HEK293 (cell line): ENCODE measurements at regions not wholly inside any gene's neighbourhood (a gene's known extent, or its start where the extent isn't known, plus 50 kb on each side); places are given as distances from the start of the nearest gene placed in this dataset.

Experiments
- CTCF ChIA-PET: fragments of 350-600 bp; formaldehyde crosslinking; extraction: SDS; loops from one replicate; lab custom pipeline; 2021; ENCODE audit warnings: antibody characterized with exemption; lab: Yijun Ruan, JAX
- POLR2A ChIA-PET: fragments of 300-600 bp; formaldehyde crosslinking; extraction: SDS; loops from one replicate; lab custom pipeline; 2020; ENCODE audit warnings: antibody characterized with exemption, inconsistent platforms; lab: Yijun Ruan, JAX
- H3K27ac ChIP-seq: fragments of 200-500 bp; sonication (Bioruptor generic); 2 replicates; pipeline ENCODE4 v1.5.1; 2014; ENCODE audit warnings: low read depth, low read length, control low read depth, inconsistent platforms; ENCODE audit errors: extremely low read depth
- H3K36me3 ChIP-seq, 2 experiments: fragments of 200-500 bp in 1 of 2; sonication (Bioruptor generic) in 1 of 2; 1 replicate in 1 of 2; 2 replicates in 1 of 2; pipeline ENCODE4 v1.5.1; 2014 to 2017; ENCODE audit warnings: inconsistent platforms in 2 of 2, low read length in 2 of 2; ENCODE audit not compliant: control insufficient read depth in 2 of 2, insufficient read depth in 1 of 2
- H3K4me1 ChIP-seq: fragments of 200-500 bp; sonication (Bioruptor generic); 2 replicates; pipeline ENCODE4 v1.5.1; 2014; ENCODE audit warnings: mild to moderate bottlenecking, low read length, inconsistent platforms; ENCODE audit not compliant: control insufficient read depth, insufficient read depth
- H3K4me3 ChIP-seq: 2 replicates; pipeline ENCODE4 v1.5.1; 2011; ENCODE audit warnings: low read depth, mild to moderate bottlenecking, control low read depth, low read length, moderate library complexity
- H3K9me3 ChIP-seq: fragments of 200-500 bp; sonication (Bioruptor generic); 2 replicates; pipeline ENCODE4 v1.5.1; 2014; ENCODE audit warnings: low read depth, low read length, inconsistent platforms; ENCODE audit not compliant: control insufficient read depth, insufficient read depth
- GLI2 ChIP-seq: fragments of 450-650 bp; formaldehyde crosslinking; IDR thresholded peaks from 2 replicates; pipeline ENCODE4; 2017; ENCODE audit warnings: missing biosample characterization, missing genetic modification characterization, low read depth, borderline replicate concordance
- GLIS2 ChIP-seq: fragments of 450-650 bp; formaldehyde crosslinking; IDR thresholded peaks from 2 replicates; pipeline ENCODE4 v1.5.1; 2016; ENCODE audit warnings: missing biosample characterization, missing genetic modification characterization
- KLF17 ChIP-seq: fragments of 450-650 bp; formaldehyde crosslinking; IDR thresholded peaks from 2 replicates; pipeline ENCODE4 v1.5.1; 2016; ENCODE audit warnings: missing biosample characterization, missing genetic modification characterization
- KLF7 ChIP-seq: fragments of 450-650 bp; formaldehyde crosslinking; IDR thresholded peaks from 2 replicates; pipeline ENCODE4 v1.5.1; 2016; ENCODE audit warnings: missing biosample characterization, missing genetic modification characterization, borderline replicate concordance
- PRDM2 ChIP-seq: fragments of 450-650 bp; formaldehyde crosslinking; IDR thresholded peaks from 2 replicates; pipeline ENCODE4 v1.5.1; 2016; ENCODE audit warnings: missing biosample characterization, missing genetic modification characterization, borderline replicate concordance
- REPIN1 ChIP-seq: fragments of 450-650 bp; formaldehyde crosslinking; IDR thresholded peaks from 2 replicates; pipeline ENCODE4 v1.5.1; 2017; ENCODE audit warnings: missing biosample characterization, missing genetic modification characterization, low read depth
- SP2 ChIP-seq: fragments of 450-650 bp; formaldehyde crosslinking; IDR thresholded peaks from 2 replicates; pipeline ENCODE4 v1.5.1; 2016; ENCODE audit warnings: missing biosample characterization, missing genetic modification characterization
- ZBTB20 ChIP-seq: fragments of 450-650 bp; formaldehyde crosslinking; IDR thresholded peaks from 2 replicates; pipeline ENCODE4 v1.5.1; 2016; ENCODE audit warnings: missing biosample characterization, missing genetic modification characterization
- ZBTB6 ChIP-seq: fragments of 450-650 bp; formaldehyde crosslinking; IDR thresholded peaks from 2 replicates; pipeline ENCODE4 v1.5.1; 2017; ENCODE audit warnings: missing biosample characterization, missing genetic modification characterization
- ZFHX2 ChIP-seq: fragments of 450-650 bp; formaldehyde crosslinking; conservative IDR thresholded peaks from 2 replicates; pipeline ENCODE4 v1.5.1; 2016; ENCODE audit warnings: missing biosample characterization, missing genetic modification characterization
- ZNF280C ChIP-seq: fragments of 450-650 bp; formaldehyde crosslinking; IDR thresholded peaks from 2 replicates; pipeline ENCODE4 v1.5.1; 2016; ENCODE audit warnings: missing biosample characterization, missing genetic modification characterization
- ZNF280D ChIP-seq: fragments of 450-650 bp; formaldehyde crosslinking; IDR thresholded peaks from 2 replicates; pipeline ENCODE4 v1.5.1; 2016; ENCODE audit warnings: missing biosample characterization, missing genetic modification characterization
- ZNF311 ChIP-seq: fragments of 450-650 bp; formaldehyde crosslinking; IDR thresholded peaks from 2 replicates; pipeline ENCODE4 v1.5.1; 2017; ENCODE audit warnings: missing biosample characterization, missing genetic modification characterization, borderline replicate concordance
- ZNF391 ChIP-seq: fragments of 450-650 bp; formaldehyde crosslinking; IDR thresholded peaks from 2 replicates; pipeline ENCODE4 v1.5.1; 2016; ENCODE audit warnings: low read depth, missing biosample characterization, missing genetic modification characterization, borderline replicate concordance
- ZNF521 ChIP-seq: fragments of 450-650 bp; formaldehyde crosslinking; IDR thresholded peaks from 2 replicates; pipeline ENCODE4 v1.5.1; 2017; ENCODE audit warnings: missing biosample characterization, mild to moderate bottlenecking, missing genetic modification characterization
- ZNF529 ChIP-seq: fragments of 450-650 bp; formaldehyde crosslinking; IDR thresholded peaks from 2 replicates; pipeline ENCODE4 v1.5.1; 2017; ENCODE audit warnings: missing genetic modification characterization, missing biosample characterization; ENCODE audit not compliant: insufficient replicate concordance
- ZNF639 ChIP-seq: fragments of 450-650 bp; formaldehyde crosslinking; IDR thresholded peaks from 2 replicates; pipeline ENCODE4 v1.5.1; 2016; ENCODE audit warnings: missing biosample characterization, missing genetic modification characterization
- ZNF670 ChIP-seq: fragments of 450-650 bp; formaldehyde crosslinking; IDR thresholded peaks from 2 replicates; pipeline ENCODE4 v1.5.1; 2016; ENCODE audit warnings: missing biosample characterization, missing genetic modification characterization, low read depth
- ZNF707 ChIP-seq: fragments of 450-650 bp; formaldehyde crosslinking; IDR thresholded peaks from 2 replicates; pipeline ENCODE4 v1.5.1; 2016; ENCODE audit warnings: missing biosample characterization, missing genetic modification characterization
- ZNF777 ChIP-seq: fragments of 450-650 bp; formaldehyde crosslinking; IDR thresholded peaks from 2 replicates; pipeline ENCODE4 v1.5.1; 2017; ENCODE audit warnings: missing biosample characterization, missing genetic modification characterization, borderline replicate concordance
- ZNF791 ChIP-seq: fragments of 450-650 bp; formaldehyde crosslinking; IDR thresholded peaks from 2 replicates; pipeline ENCODE4 v1.5.1; 2016; ENCODE audit warnings: missing biosample characterization, missing genetic modification characterization

GRCh38 chr4:132540268-132540667 is 608.8 kb upstream of the PCDH10 start:
- TF ChIP-seq ZNF639 (tag by site-specific recombination) (no peak), REPIN1 (tag by site-specific recombination) (no peak), ZFHX2 (tag by site-specific recombination) (no peak), ZNF707 (tag by site-specific recombination) (no peak), ZNF280C (no peak), GLIS2 (tag by site-specific recombination) (no peak), ZNF311 (no peak), KLF17 (tag by site-specific recombination) (no peak), SP2 (tag by site-specific recombination) (no peak), GLI2 (tag by site-specific recombination) (no peak), ZNF280D (tag by site-specific recombination) (no peak), ZNF777 (tag by site-specific recombination) (no peak), ZNF529 (no peak), ZNF791 (tag by site-specific recombination) (no peak), ZBTB20 (tag by site-specific recombination) (no peak), KLF7 (no peak), ZBTB6 (tag by site-specific recombination) (no peak)
- TF ChIP-seq, all 188 proteins: peak for 0
- Histone ChIP-seq H3K4me3 (no peak overlapping the region), H3K27ac (no peak overlapping the region), H3K9me3 (no peaks in the 10 kb centered on the region), H3K4me1 (no peaks in the 10 kb centered on the region), H3K36me3 (no peaks in the 10 kb centered on the region)
- CTCF ChIA-PET = no interaction called here
- POLR2A ChIA-PET = no interaction called here

GRCh38 chr4:132540797-132541196 is 608.3 kb upstream of the PCDH10 start:
- Histone ChIP-seq H3K4me1 (no peaks in the 10 kb centered on the region), H3K4me3 (no peak overlapping the region), H3K36me3 (no peaks in the 10 kb centered on the region), H3K27ac (no peak overlapping the region), H3K9me3 (no peaks in the 10 kb centered on the region)
- POLR2A ChIA-PET = no interaction called here
- CTCF ChIA-PET = no interaction called here
- no peak for TF ChIP-seq PRDM2
- TF ChIP-seq ZNF311 = no peak
- TF ChIP-seq ZNF391 (tag by site-specific recombination) = no peak
- TF ChIP-seq ZNF670 = no peak
- no peak for TF ChIP-seq ZNF521
